Epithelial cell of prostate (primary cell): ENCODE measurements at regions not wholly inside any gene's neighbourhood (a gene's known extent, or its start where the extent isn't known, plus 50 kb on each side); places are given as distances from the start of the nearest gene placed in this dataset.

Source experiments
- DNase-seq: peaks from one replicate; pipeline ENCODE4 v3.0.0-alpha.2; 2011; ENCODE audit warnings: low read depth, low spot score
- H3K27ac ChIP-seq: fragments of 450-650 bp; 2 replicates; pipeline ENCODE4 v1.5.1; 2017; ENCODE audit warnings: mild to moderate bottlenecking

DNA sequence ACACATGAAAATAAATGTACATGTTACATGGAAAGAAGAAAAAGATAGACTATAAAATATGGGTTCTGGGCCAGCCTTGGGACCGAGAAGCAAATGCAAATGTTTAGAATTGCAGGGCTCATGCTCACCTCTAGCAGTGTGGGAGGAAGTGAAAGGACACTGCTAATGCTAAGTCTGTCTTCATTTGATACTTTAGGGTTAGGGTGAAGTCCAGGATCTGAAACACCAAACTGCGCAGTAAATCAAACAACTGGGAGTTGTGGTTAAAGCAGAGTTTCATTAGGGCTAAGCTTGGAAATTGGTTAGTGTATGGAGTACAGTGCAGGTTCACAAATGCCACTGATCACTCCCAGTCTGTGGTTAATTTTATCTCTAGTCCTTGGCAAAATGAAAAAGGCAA is 73.2 kb upstream of the PDK4 start:
- no peak for DNase-seq
- H3K27ac ChIP-seq, result no peak overlapping the region

DNA sequence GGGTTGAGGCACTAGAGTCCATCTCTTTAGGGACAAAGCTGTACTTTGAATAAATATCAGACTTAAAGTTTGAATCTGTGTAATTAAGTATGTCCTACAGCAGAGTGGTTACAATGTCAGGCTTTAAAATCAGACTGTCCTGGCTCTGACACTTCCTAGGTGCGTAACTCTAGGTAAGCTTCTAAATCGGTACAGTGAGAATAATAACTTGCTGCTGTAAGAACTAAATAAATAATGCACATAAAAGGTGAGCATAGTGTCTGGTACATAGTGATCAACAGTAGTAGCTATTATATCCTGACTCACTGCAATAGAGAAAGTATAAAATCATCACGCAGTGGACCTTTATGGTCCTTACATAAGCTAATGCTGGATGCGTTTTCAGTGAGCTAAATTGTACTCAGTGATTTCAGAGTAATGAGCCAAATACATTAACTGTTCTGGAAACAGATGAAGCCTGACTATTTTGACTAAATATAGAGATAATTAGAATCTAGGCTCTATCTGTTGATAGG is 72.2 kb upstream of the PDK4 start:
- no peak for DNase-seq
- H3K27ac ChIP-seq, result no peak overlapping the region

DNA sequence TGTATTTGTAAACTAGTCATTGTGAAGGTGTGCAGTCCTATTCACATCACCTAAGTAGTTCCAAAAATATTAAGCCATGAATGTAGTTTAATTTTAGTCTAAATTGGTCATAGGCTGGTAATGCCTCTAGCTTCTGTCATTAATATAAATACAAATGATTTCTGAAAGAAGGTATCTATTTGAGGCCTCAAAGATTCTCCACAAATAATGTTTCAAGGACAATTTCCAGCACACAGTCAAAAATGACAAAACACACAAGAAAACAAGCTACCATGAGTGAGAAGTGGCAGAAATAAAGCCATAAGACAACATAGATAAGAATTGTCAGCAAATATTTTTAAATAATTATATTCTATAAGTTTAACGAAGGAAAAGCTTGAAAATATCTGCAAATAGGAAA is 66.7 kb upstream of the PDK4 start:
- no peak overlapping the region for H3K27ac ChIP-seq
- DNase-seq, result no peak

DNA sequence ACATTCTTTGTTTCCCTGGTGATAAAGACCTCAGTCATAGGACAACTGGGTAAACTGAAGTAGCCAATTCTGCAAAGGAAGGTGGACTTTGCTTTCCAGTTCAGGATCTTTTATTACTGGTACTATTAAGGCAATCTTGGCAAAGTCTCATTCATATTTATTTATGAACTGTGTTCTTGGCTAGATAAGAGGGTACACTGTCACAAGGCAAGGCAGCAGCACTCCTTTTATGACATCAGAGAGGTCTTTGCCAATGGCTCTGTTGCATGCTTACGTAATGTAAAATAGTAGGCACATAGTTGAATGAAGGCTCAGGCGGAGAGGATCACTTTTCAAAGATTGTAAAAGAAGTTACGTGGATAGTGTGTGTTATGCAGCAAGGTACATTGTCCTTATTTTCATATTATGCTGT is 63.7 kb upstream of the PDK4 start:
- no peak overlapping the region for H3K27ac ChIP-seq
- DNase-seq, result no peak

DNA sequence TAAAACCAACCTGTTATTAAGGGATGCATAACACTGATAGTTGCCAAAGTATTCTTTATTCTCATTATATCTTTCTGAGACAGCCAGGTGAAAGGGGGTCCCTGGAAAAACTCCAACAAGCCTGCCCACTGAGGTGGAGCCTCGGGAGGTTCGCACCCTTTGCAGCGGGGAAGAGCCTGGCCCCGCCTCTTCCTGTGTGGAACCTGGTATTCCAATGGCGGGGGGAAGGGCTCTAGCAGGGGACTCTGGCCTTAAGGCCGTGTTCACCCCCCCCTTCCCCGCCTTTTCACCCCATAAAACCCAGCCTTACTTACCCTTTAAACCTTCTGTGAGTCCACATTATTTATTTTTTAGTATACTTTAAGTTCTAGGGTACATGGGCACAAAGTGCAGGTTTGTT is 62.4 kb upstream of the PDK4 start:
- DNase-seq, result no peak
- H3K27ac ChIP-seq, result no peak overlapping the region

DNA sequence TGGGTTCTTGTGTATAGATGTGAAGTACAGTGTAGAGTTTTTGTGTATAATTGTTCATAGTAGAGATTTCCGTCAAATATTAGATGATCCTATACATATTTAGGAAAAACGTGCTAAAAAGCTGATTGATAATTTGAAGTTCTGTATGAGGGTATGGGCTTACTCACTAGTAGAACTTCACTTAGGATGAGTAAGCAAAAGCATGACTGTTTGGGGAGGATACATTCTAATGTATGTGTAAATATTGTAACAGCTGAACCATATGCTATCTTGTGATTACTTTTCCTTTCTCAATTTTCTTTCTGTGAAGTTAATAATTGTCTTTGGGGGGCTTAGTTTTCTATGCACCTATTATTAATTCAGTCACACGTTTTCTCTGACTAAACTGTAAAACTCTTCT is 53.2 kb upstream of the PDK4 start:
- H3K27ac ChIP-seq, result no peak overlapping the region
- DNase-seq, result no peak

DNA sequence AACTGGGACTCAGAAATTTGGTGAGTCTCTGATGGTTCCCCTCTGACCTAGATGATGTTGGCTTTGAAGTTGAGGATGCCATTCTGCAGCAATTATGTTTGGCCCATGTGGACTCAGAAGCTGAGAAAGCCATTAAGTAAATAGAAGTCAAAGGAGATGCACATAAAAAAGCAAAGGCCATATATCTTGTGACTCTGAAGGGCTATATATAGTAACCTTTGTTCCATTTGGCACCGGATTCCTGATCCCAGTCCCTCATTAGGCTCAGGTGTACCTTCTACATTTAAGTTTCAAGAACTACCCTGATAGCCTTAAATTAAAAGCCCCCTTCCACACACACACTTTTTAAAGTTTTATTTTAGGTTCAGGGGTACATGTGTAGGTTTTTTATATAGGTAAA is 50.0 kb upstream of the PDK4 start:
- no peak for DNase-seq
- no peak overlapping the region for H3K27ac ChIP-seq
